Adipocyte (in vitro differentiated cells): ENCODE measurements at regions not wholly inside any gene's neighbourhood (a gene's known extent, or its start where the extent isn't known, plus 50 kb on each side); places are given as distances from the start of the nearest gene placed in this dataset.
A peak's percentile ranks its signal among the peaks of the same experiment; 100 is the strongest.

Experiments
- DNase-seq: peaks from one replicate; pipeline ENCODE4 v3.0.0-alpha.2; 2015; ENCODE audit warnings: low read depth
- H3K27me3 ChIP-seq: replicated peaks from 2 replicates; pipeline ENCODE4 v1.7.0; 2013; ENCODE audit warnings: mild to moderate bottlenecking, low read length, moderate library complexity; ENCODE audit not compliant: control insufficient read depth, insufficient read depth
- H3K36me3 ChIP-seq: 2 replicates; pipeline ENCODE4 v1.7.0; 2013; ENCODE audit warnings: low read length, mild to moderate bottlenecking, moderate library complexity; ENCODE audit not compliant: control insufficient read depth, insufficient read depth, severe bottlenecking
- H3K4me1 ChIP-seq: 2 replicates; pipeline ENCODE4 v1.7.0; 2013; ENCODE audit warnings: mild to moderate bottlenecking, low read length, moderate library complexity; ENCODE audit not compliant: control insufficient read depth, insufficient read depth
- H3K4me3 ChIP-seq: 2 replicates; pipeline ENCODE4 v1.7.0; 2013; ENCODE audit warnings: mild to moderate bottlenecking, low read length, moderate library complexity
- H3K9ac ChIP-seq: 2 replicates; pipeline ENCODE4 v1.7.0; 2013; ENCODE audit warnings: mild to moderate bottlenecking, low read length, moderate library complexity
- H3K9me3 ChIP-seq: 2 replicates; pipeline ENCODE4 v1.7.0; 2013; ENCODE audit warnings: mild to moderate bottlenecking, low read length, moderate library complexity; ENCODE audit not compliant: control insufficient read depth

- Histone ChIP-seq H3K9ac (no peak overlapping the region), H3K4me3 (no peak overlapping the region), H3K9me3 (peaks cover 50% of the 10 kb centered on the region), H3K4me1 (no peaks in the 10 kb centered on the region), H3K36me3 (no peaks in the 10 kb centered on the region), H3K27me3 (peaks cover 24% of the 10 kb centered on the region)
- DNase-seq = no peak
These were observed 67.7 kb upstream of the GLI2 start for GRCh38 chr2:120667981-120668380.

GRCh38 chr2:120669121-120669952 lies 66.3 kb upstream of the GLI2 start:
- Histone ChIP-seq H3K4me1 (no peaks in the 10 kb centered on the region), H3K27me3 (peaks cover 24% of the 10 kb centered on the region), H3K4me3 (no peak overlapping the region), H3K36me3 (no peaks in the 10 kb centered on the region), H3K9ac (no peak overlapping the region), H3K9me3 (peaks cover 43% of the 10 kb centered on the region)
- DNase-seq = peak; percentile 21

- Histone ChIP-seq H3K9ac (no peak overlapping the region), H3K4me3 (no peak overlapping the region), H3K36me3 (no peaks in the 10 kb centered on the region), H3K27me3 (peaks cover 24% of the 10 kb centered on the region), H3K9me3 (peaks cover 37% of the 10 kb centered on the region), H3K4me1 (no peaks in the 10 kb centered on the region)
- no peak for DNase-seq
These were observed 65.7 kb upstream of the GLI2 start for GRCh38 chr2:120669971-120670370.

- no peak overlapping the region for H3K4me3 ChIP-seq
- H3K36me3 ChIP-seq = no peaks in the 10 kb centered on the region
- peaks cover 33% of the 10 kb centered on the region for H3K9me3 ChIP-seq
- DNase-seq = no peak
- H3K4me1 ChIP-seq = no peaks in the 10 kb centered on the region
- H3K9ac ChIP-seq = no peak overlapping the region
- H3K27me3 ChIP-seq = peaks cover 24% of the 10 kb centered on the region
These were observed 65.3 kb upstream of the GLI2 start for GRCh38 chr2:120670371-120670770.

- H3K4me3 ChIP-seq = no peak overlapping the region
- DNase-seq = no peak
- H3K27me3 ChIP-seq = peaks cover 24% of the 10 kb centered on the region
- peaks cover 28% of the 10 kb centered on the region for H3K9me3 ChIP-seq
- no peaks in the 10 kb centered on the region for H3K36me3 ChIP-seq
- no peaks in the 10 kb centered on the region for H3K4me1 ChIP-seq
- H3K9ac ChIP-seq = no peak overlapping the region
These were observed 64.7 kb upstream of the GLI2 start for GRCh38 chr2:120670771-120671480.

- no peak overlapping the region for H3K4me3 ChIP-seq
These were observed 63.0 kb upstream of the GLI2 start for GRCh38 chr2:120672526-120673204.

GRCh38 chr2:120673205-120673550 lies 62.5 kb upstream of the GLI2 start:
- H3K4me3 ChIP-seq = no peak overlapping the region
- H3K9ac ChIP-seq = no peak overlapping the region

More at GRCh38 chr2:120672526-120673204, 63.0 kb upstream of the GLI2 start:
- Histone ChIP-seq H3K4me1 (peaks cover 11% of the 10 kb centered on the region), H3K9me3 (peaks cover 10% of the 10 kb centered on the region), H3K9ac (no peak overlapping the region), H3K36me3 (no peaks in the 10 kb centered on the region), H3K27me3 (peaks cover 24% of the 10 kb centered on the region)
- no peak for DNase-seq

GRCh38 chr2:120673571-120674061 lies 62.1 kb upstream of the GLI2 start:
- DNase-seq = no peak
- H3K27me3 ChIP-seq = peaks cover 20% of the 10 kb centered on the region
- H3K4me3 ChIP-seq = no peak overlapping the region

More at GRCh38 chr2:120673205-120673550, 62.5 kb upstream of the GLI2 start:
- Histone ChIP-seq H3K4me1 (peaks cover 14% of the 10 kb centered on the region), H3K9me3 (peaks cover 5% of the 10 kb centered on the region), H3K27me3 (peaks cover 21% of the 10 kb centered on the region), H3K36me3 (no peaks in the 10 kb centered on the region)
- no peak for DNase-seq

GRCh38 chr2:120674246-120675170 lies 61.2 kb upstream of the GLI2 start:
- DNase-seq = no peak
- Histone ChIP-seq H3K27me3 (peaks cover 20% of the 10 kb centered on the region), H3K36me3 (no peaks in the 10 kb centered on the region), H3K9ac (no peak overlapping the region), H3K9me3 (no peaks in the 10 kb centered on the region), H3K4me3 (no peak overlapping the region), H3K4me1 (peaks cover 25% of the 10 kb centered on the region)

More at GRCh38 chr2:120673571-120674061, 62.1 kb upstream of the GLI2 start:
- Histone ChIP-seq H3K9ac (no peak overlapping the region), H3K9me3 (peaks cover under 1% of the 10 kb centered on the region), H3K36me3 (no peaks in the 10 kb centered on the region), H3K4me1 (peaks cover 18% of the 10 kb centered on the region)

- no peak overlapping the region for H3K9ac ChIP-seq
- H3K4me1 ChIP-seq = peaks cover 30% of the 10 kb centered on the region
- peak; percentile 80 for DNase-seq
- H3K36me3 ChIP-seq = no peaks in the 10 kb centered on the region
- no peak overlapping the region for H3K4me3 ChIP-seq
- no peaks in the 10 kb centered on the region for H3K9me3 ChIP-seq
- peaks cover 9% of the 10 kb centered on the region for H3K27me3 ChIP-seq
These were observed 60.1 kb upstream of the GLI2 start for GRCh38 chr2:120675460-120676130.
